PC-3 (cell line): ENCODE measurements at regions not wholly inside any gene's neighbourhood (a gene's known extent, or its start where the extent isn't known, plus 50 kb on each side); places are given as distances from the start of the nearest gene placed in this dataset.

ENCODE experiments used
- ATAC-seq: fragments of 200-7000 bp; cut with Tn5 transposase; 2 replicates; pipeline ENCODE4 v1.9.1; 2020; ENCODE audit warnings: mild to moderate bottlenecking, moderate library complexity
- BruUV-seq: library from RNA; stranded (reverse); fragments of 400-500 nt; replicated peaks from 2 replicates; lab custom pipeline; 2021; lab: Mats Ljungman, UMichigan
- CTCF ChIA-PET: fragments of 300-600 bp; sonication (Branson Sonifier 250); formaldehyde crosslinking; loops from one replicate; lab custom pipeline; 2022; ENCODE audit warnings: antibody characterized with exemption; lab: Charles Lee
- POLR2A ChIA-PET: fragments of 300-600 bp; sonication (Branson Sonifier 250); formaldehyde crosslinking; loops from one replicate; lab custom pipeline; 2022; ENCODE audit warnings: antibody characterized with exemption; ENCODE audit not compliant: unreplicated experiment; lab: Charles Lee
- DNase-seq: peaks from one replicate; pipeline ENCODE4 v3.0.0-alpha.2; 2015
- H2AFZ ChIP-seq: fragments of 300-600 bp; sonication (generic); 2 replicates; pipeline ENCODE4 v1.6.0; 2016; ENCODE audit warnings: antibody characterized with exemption, low read length
- H3F3A ChIP-seq: fragments of 300-600 bp; sonication (generic); one replicate; pipeline ENCODE4 v1.6.0; 2017; ENCODE audit warnings: antibody characterized with exemption, low read length, control low read depth, mild to moderate bottlenecking; ENCODE audit not compliant: unreplicated experiment
- H3K27ac ChIP-seq: fragments of 300-600 bp; sonication (generic); 2 replicates; pipeline ENCODE4 v1.5.1; 2016; ENCODE audit warnings: mild to moderate bottlenecking, low read length
- H3K27me3 ChIP-seq: fragments of 300-600 bp; sonication (generic); 2 replicates; pipeline ENCODE4 v1.6.1; 2016; ENCODE audit warnings: low read length, mixed read lengths
- H3K36me3 ChIP-seq: fragments of 300-600 bp; sonication (generic); 2 replicates; pipeline ENCODE4 v1.6.1; 2016; ENCODE audit warnings: low read depth, mixed run types, low read length, mixed read lengths
- H3K4me1 ChIP-seq: fragments of 300-600 bp; sonication (generic); 2 replicates; pipeline ENCODE4 v1.5.1; 2016; ENCODE audit warnings: low read length; ENCODE audit not compliant: insufficient read depth
- H3K4me2 ChIP-seq: fragments of 300-600 bp; sonication (generic); 2 replicates; pipeline ENCODE4 v1.6.0; 2016; ENCODE audit warnings: low read length
- H3K4me3 ChIP-seq: fragments of 300-600 bp; sonication (generic); 2 replicates; pipeline ENCODE4 v1.5.1; 2016; ENCODE audit warnings: mild to moderate bottlenecking, low read length, mixed read lengths
- H3K79me2 ChIP-seq: fragments of 300-600 bp; sonication (generic); 2 replicates; pipeline ENCODE4 v1.6.1; 2017; ENCODE audit warnings: low read length, mixed read lengths
- H3K9ac ChIP-seq: fragments of 300-600 bp; sonication (generic); 2 replicates; pipeline ENCODE4 v1.6.0; 2016; ENCODE audit warnings: mild to moderate bottlenecking, low read length
- H3K9me2 ChIP-seq: fragments of 300-600 bp; sonication (generic); replicated peaks from 2 replicates; pipeline ENCODE4 v1.6.1; 2016; ENCODE audit warnings: mixed run types, low read length, mixed read lengths
- H3K9me3 ChIP-seq: fragments of 300-600 bp; sonication (generic); 2 replicates; pipeline ENCODE4 v1.6.1; 2016; ENCODE audit warnings: low read length, mixed read lengths
- H4K20me1 ChIP-seq: fragments of 300-600 bp; sonication (generic); 2 replicates; pipeline ENCODE4 v1.6.1; 2016; ENCODE audit warnings: low read length, mixed read lengths
- CTCF ChIP-seq: fragments of 300-600 bp; sonication (generic); conservative IDR thresholded peaks from 2 replicates; pipeline ENCODE4 v1.5.1; 2017; ENCODE audit warnings: antibody characterized with exemption, low read depth, mild to moderate bottlenecking, low read length
- EZH2 ChIP-seq: fragments of 300-600 bp; sonication (generic); IDR thresholded peaks from one replicate; pipeline ENCODE4 v1.6.1; 2017; ENCODE audit warnings: antibody characterized with exemption, mild to moderate bottlenecking, low read length; ENCODE audit not compliant: unreplicated experiment
- EZH2phosphoT487 ChIP-seq: fragments of 300-600 bp; sonication (generic); IDR thresholded peaks from 2 replicates; pipeline ENCODE4 v1.6.1; 2018; ENCODE audit warnings: mild to moderate bottlenecking, antibody characterized with exemption, low read length, borderline replicate concordance
- intact Hi-C: fragments of 100-400 bp; cut with micrococcal nuclease; formaldehyde crosslinking; loops from 2 replicates; pipeline ENCODE4 v1.9.0; 2023

GRCh38 chr5:79890930-79891249 is 100.2 kb downstream of the MTX3 start:
- Histone ChIP-seq H3K9me2 (no peaks in the 10 kb centered on the region), H3K27me3 (peaks cover 57% of the 10 kb centered on the region), H3K36me3 (no peaks in the 10 kb centered on the region), H3K27ac (no peak overlapping the region), H2AFZ (no peak overlapping the region), H3K79me2 (no peaks in the 10 kb centered on the region), H3K4me1 (no peaks in the 10 kb centered on the region), H4K20me1 (no peaks in the 10 kb centered on the region), H3F3A (no peaks in the 10 kb centered on the region), H3K9me3 (no peaks in the 10 kb centered on the region), H3K4me2 (no peak overlapping the region), H3K4me3 (no peak overlapping the region), H3K9ac (no peak overlapping the region)
- intact Hi-C loops: no loop called here
- CTCF ChIA-PET: interaction anchor here (1.1 kb wide), 1 partner anchor 193 kb away, joined by 5 read pairs; no protein-coding TSS in a partner anchor
- DNase-seq (no peak), ATAC-seq (no peak)
- POLR2A ChIA-PET: no interaction called here
- TF ChIP-seq CTCF (no peak), EZH2 (no peak), EZH2phosphoT487 (no peak)
- no TSS peak for BruUV-seq

GRCh38 chr5:79890119-79890929 is 100.7 kb downstream of the MTX3 start:
- ChIA-PET POLR2A (no interaction called here), CTCF (interaction anchor here (1.1 kb wide), 1 partner anchor 193 kb away, joined by 5 read pairs; no protein-coding TSS in a partner anchor)
- H3K4me2 ChIP-seq: no peak overlapping the region
- H3K9ac ChIP-seq: no peak overlapping the region
- intact Hi-C loops: no loop called here
- no peaks in the 10 kb centered on the region for H3K9me2 ChIP-seq
- DNase-seq (no peak), ATAC-seq (no peak)
- no peaks in the 10 kb centered on the region for H3K36me3 ChIP-seq
- H3K27me3 ChIP-seq: peaks cover 55% of the 10 kb centered on the region
- no peaks in the 10 kb centered on the region for H4K20me1 ChIP-seq
- no peak overlapping the region for H3K27ac ChIP-seq
- no peak overlapping the region for H3K4me3 ChIP-seq
- no peaks in the 10 kb centered on the region for H3K79me2 ChIP-seq
- H3F3A ChIP-seq: no peaks in the 10 kb centered on the region
- H2AFZ ChIP-seq: no peak overlapping the region
- H3K4me1 ChIP-seq: no peaks in the 10 kb centered on the region
- TF ChIP-seq CTCF (no peak), EZH2phosphoT487 (no peak), EZH2 (no peak)
- H3K9me3 ChIP-seq: no peaks in the 10 kb centered on the region
- BruUV-seq: no TSS peak

GRCh38 chr5:79888643-79889042 is 102.4 kb downstream of the MTX3 start:
- CTCF ChIA-PET: no interaction called here
- no peak overlapping the region for H3K4me3 ChIP-seq

More at GRCh38 chr5:79888643-79889042, 102.4 kb downstream of the MTX3 start:
- DNase-seq (no peak), ATAC-seq (no peak)
- no peak overlapping the region for H3K4me2 ChIP-seq
- no peaks in the 10 kb centered on the region for H3K9me3 ChIP-seq
- H3K79me2 ChIP-seq: no peaks in the 10 kb centered on the region
- no peaks in the 10 kb centered on the region for H3K36me3 ChIP-seq
- H3K27ac ChIP-seq: no peak overlapping the region
- POLR2A ChIA-PET: no interaction called here
- H3K9me2 ChIP-seq: no peaks in the 10 kb centered on the region
- H2AFZ ChIP-seq: no peak overlapping the region
- H4K20me1 ChIP-seq: no peaks in the 10 kb centered on the region
- intact Hi-C loops: no loop called here
- H3K4me1 ChIP-seq: no peaks in the 10 kb centered on the region
- no peak for TF ChIP-seq EZH2phosphoT487
- no peak for TF ChIP-seq EZH2
- TF ChIP-seq CTCF: no peak
- no peaks in the 10 kb centered on the region for H3F3A ChIP-seq
- no peak overlapping the region for H3K9ac ChIP-seq
- H3K27me3 ChIP-seq: peaks cover 40% of the 10 kb centered on the region
- no TSS peak for BruUV-seq
